ENCODE measurements at regions not wholly inside any gene's neighbourhood (a gene's known extent, or its start where the extent isn't known, plus 50 kb on each side); places are given as distances from the start of the nearest gene placed in this dataset.
A peak's percentile ranks its signal among the peaks of the same experiment; 100 is the strongest.
"Not testable (repeated sequence)": the region's sequence is repeated elsewhere in the genome, so short reads cannot be mapped to it uniquely, and the experiment has no call there.

- H3K36me3 Mint-ChIP-seq; H3K4me3 Mint-ChIP-seq; POLR2A ChIA-PET; ATAC-seq (ENCODE audit: low read depth); H3K27me3 Mint-ChIP-seq; H3K9me3 Mint-ChIP-seq; H3K27ac Mint-ChIP-seq; DNase-seq; H3K4me1 Mint-ChIP-seq: not testable (repeated sequence)
Observed at GRCh38 chr17:15802917-15803316, 70.8 kb downstream of the TBC1D26 start.

DNA sequence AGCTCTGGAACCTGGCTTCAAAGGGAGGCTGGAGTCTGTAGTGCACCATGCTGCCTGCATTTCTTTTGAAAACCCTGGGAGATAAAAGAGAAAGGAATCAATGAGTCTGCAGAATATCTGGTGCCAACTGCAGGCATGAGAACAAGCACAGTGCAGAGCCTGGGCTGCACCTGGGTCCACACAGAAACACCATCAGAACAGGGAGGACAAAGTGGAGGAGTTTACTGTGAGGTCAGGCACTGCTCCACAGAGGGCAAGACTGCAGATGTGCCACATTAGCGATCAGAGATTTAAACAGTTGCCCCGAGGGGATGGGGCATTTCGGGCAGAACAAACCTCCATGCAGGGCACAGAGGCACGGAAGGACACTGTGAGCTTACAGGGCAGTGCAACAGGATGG is 74.7 kb downstream of the TBC1D26 start:
- H3K27me3 Mint-ChIP-seq; DNase-seq; H3K36me3 Mint-ChIP-seq; POLR2A ChIA-PET; H3K9me3 Mint-ChIP-seq; H3K4me3 Mint-ChIP-seq; H3K27ac Mint-ChIP-seq; ATAC-seq (ENCODE audit: low read depth); H3K4me1 Mint-ChIP-seq: not testable (repeated sequence)

GRCh38 chr17:15813388-15813787 is 81.3 kb downstream of the TBC1D26 start:
- H3K4me3 Mint-ChIP-seq; H3K27me3 Mint-ChIP-seq; POLR2A ChIA-PET; H3K9me3 Mint-ChIP-seq; H3K36me3 Mint-ChIP-seq; DNase-seq; ATAC-seq (ENCODE audit: low read depth); H3K4me1 Mint-ChIP-seq; H3K27ac Mint-ChIP-seq: not testable (repeated sequence)

- ATAC-seq (ENCODE audit: low read depth); H3K27ac Mint-ChIP-seq; H3K27me3 Mint-ChIP-seq; H3K4me3 Mint-ChIP-seq; H3K4me1 Mint-ChIP-seq; H3K9me3 Mint-ChIP-seq; POLR2A ChIA-PET; H3K36me3 Mint-ChIP-seq; DNase-seq: not testable (repeated sequence)
Observed at GRCh38 chr17:15814003-15814402, 81.9 kb downstream of the TBC1D26 start.

DNA sequence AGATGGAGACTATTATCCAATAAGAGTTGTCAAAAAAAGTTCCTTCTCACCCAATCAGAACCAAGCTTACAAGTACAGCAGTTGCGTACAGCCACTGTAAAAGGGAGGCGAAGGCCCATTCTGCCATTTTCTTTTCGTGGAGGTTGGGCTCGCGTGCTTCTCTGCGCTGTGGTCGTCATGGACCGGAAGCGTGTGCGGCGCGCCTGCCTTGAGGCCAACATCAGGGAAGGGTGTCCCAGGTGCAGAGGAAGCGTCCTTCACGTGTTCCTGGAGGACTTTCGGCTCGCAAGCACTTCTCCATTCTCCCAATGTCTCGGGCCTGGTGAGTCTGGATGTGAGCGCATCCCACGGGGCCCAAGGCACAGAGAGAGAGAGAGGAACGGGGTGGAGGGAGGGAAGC is 85.8 kb downstream of the TBC1D26 start:
- H3K4me3 Mint-ChIP-seq; ATAC-seq (ENCODE audit: low read depth); DNase-seq; H3K36me3 Mint-ChIP-seq; H3K9me3 Mint-ChIP-seq; POLR2A ChIA-PET; H3K27ac Mint-ChIP-seq; H3K4me1 Mint-ChIP-seq; H3K27me3 Mint-ChIP-seq: not testable (repeated sequence)

GRCh38 chr17:15822280-15822679 is 90.2 kb downstream of the TBC1D26 start:
- DNase-seq; H3K9me3 Mint-ChIP-seq; POLR2A ChIA-PET; ATAC-seq (ENCODE audit: low read depth); H3K27ac Mint-ChIP-seq; H3K4me3 Mint-ChIP-seq; H3K4me1 Mint-ChIP-seq; H3K27me3 Mint-ChIP-seq; H3K36me3 Mint-ChIP-seq: not testable (repeated sequence)

- H3K4me1 Mint-ChIP-seq: peaks cover 28% of the 10 kb centered on the region
- H3K4me3 Mint-ChIP-seq, POLR2A ChIA-PET, H3K9me3 Mint-ChIP-seq, H3K36me3 Mint-ChIP-seq, H3K27ac Mint-ChIP-seq, H3K27me3 Mint-ChIP-seq: not testable (repeated sequence)
- peak; percentile 65 for ATAC-seq (ENCODE audit: low read depth)
- peak; percentile 85 for DNase-seq
Observed at GRCh38 chr17:15828727-15829314, 96.7 kb downstream of the TBC1D26 start.

GRCh38 chr17:15830221-15830620 is 98.1 kb downstream of the TBC1D26 start:
- ATAC-seq (ENCODE audit: low read depth); POLR2A ChIA-PET; H3K4me3 Mint-ChIP-seq; H3K27me3 Mint-ChIP-seq; DNase-seq; H3K27ac Mint-ChIP-seq; H3K36me3 Mint-ChIP-seq; H3K9me3 Mint-ChIP-seq: not testable (repeated sequence)
- peaks cover 30% of the 10 kb centered on the region for H3K4me1 Mint-ChIP-seq

DNA sequence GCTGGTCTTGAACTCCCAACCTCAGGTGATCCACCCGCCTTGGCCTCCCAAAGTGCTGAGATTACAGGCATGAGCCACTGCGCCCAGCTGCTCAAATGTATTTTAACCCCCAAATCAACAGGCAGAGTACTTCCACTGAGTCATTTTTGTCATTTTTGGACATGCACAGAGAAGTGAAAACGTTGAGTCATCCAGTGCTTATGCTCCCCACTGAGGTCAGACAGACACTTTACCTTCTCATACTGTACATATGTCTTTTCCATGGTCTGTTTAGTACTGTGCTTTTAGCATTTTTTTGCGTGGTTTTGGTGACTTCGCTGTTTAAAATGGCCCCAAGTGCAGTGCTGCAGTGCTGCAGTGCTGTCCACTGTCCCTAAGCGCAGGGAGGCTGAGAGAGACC is 99.1 kb downstream of the TBC1D26 start:
- DNase-seq; ATAC-seq (ENCODE audit: low read depth); H3K36me3 Mint-ChIP-seq; H3K9me3 Mint-ChIP-seq; POLR2A ChIA-PET; H3K27me3 Mint-ChIP-seq; H3K4me3 Mint-ChIP-seq: not testable (repeated sequence)
- Mint-ChIP-seq H3K4me1 (peaks cover 30% of the 10 kb centered on the region), H3K27ac (peak overlapping the region; percentile 47)

DNA sequence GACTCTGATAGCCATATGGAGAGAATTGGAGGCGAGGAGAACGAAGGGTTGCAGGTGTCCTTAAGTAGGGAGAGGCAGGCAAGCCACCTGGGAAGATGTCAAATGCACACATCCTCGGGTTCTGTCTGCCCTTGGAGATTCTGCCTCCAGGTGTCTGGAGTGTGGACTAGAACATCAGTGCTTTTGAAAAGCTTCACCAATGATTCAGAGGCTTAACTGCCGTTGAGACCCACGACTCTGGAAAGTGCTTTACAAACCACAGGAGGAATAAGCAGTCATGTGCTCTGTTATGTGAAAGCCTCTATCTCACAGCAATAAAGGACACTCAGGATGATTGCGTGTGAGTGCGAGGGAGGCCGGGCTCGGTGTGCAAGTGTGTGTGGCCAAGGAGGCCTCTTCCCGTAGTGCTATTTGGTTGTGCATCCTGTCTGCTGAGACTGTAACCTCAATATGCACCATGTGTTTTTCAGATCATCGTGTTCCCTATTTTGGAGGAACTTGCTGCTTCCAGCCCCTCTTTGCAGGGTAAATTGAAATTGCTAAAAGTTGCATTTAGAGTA is 100.9 kb downstream of the TBC1D26 start:
- H3K36me3 Mint-ChIP-seq, H3K27me3 Mint-ChIP-seq, H3K9me3 Mint-ChIP-seq: not testable (repeated sequence)
- POLR2A ChIA-PET: interaction anchor here (1.4 kb wide), 1 partner anchor 111 kb away, joined by 3 read pairs; no protein-coding TSS in a partner anchor
- peaks cover 30% of the 10 kb centered on the region for H3K4me1 Mint-ChIP-seq
- DNase-seq (peak; percentile 45), ATAC-seq (ENCODE audit: low read depth) (peak; percentile 87)
- peak overlapping the region; percentile 91 for H3K27ac Mint-ChIP-seq
- peak overlapping the region; percentile 57 for H3K4me3 Mint-ChIP-seq

GRCh38 chr17:15833890-15834289 is 101.8 kb downstream of the TBC1D26 start:
- not testable (repeated sequence) for ATAC-seq (ENCODE audit: low read depth); H3K9me3 Mint-ChIP-seq; H3K27me3 Mint-ChIP-seq; H3K36me3 Mint-ChIP-seq
- peaks cover 27% of the 10 kb centered on the region for H3K4me1 Mint-ChIP-seq
- peak; percentile 34 for DNase-seq
- peak overlapping the region; percentile 57 for H3K4me3 Mint-ChIP-seq
- POLR2A ChIA-PET: interaction anchor here (1.4 kb wide), 1 partner anchor 110 kb away, joined by 3 read pairs; no protein-coding TSS in a partner anchor
- peak overlapping the region; percentile 91 for H3K27ac Mint-ChIP-seq

GRCh38 chr17:15835481-15835880 is 103.4 kb downstream of the TBC1D26 start:
- H3K4me3 Mint-ChIP-seq; H3K9me3 Mint-ChIP-seq; DNase-seq; H3K27ac Mint-ChIP-seq; ATAC-seq (ENCODE audit: low read depth); H3K27me3 Mint-ChIP-seq; POLR2A ChIA-PET; H3K36me3 Mint-ChIP-seq: not testable (repeated sequence)
- peaks cover 22% of the 10 kb centered on the region for H3K4me1 Mint-ChIP-seq

DNA sequence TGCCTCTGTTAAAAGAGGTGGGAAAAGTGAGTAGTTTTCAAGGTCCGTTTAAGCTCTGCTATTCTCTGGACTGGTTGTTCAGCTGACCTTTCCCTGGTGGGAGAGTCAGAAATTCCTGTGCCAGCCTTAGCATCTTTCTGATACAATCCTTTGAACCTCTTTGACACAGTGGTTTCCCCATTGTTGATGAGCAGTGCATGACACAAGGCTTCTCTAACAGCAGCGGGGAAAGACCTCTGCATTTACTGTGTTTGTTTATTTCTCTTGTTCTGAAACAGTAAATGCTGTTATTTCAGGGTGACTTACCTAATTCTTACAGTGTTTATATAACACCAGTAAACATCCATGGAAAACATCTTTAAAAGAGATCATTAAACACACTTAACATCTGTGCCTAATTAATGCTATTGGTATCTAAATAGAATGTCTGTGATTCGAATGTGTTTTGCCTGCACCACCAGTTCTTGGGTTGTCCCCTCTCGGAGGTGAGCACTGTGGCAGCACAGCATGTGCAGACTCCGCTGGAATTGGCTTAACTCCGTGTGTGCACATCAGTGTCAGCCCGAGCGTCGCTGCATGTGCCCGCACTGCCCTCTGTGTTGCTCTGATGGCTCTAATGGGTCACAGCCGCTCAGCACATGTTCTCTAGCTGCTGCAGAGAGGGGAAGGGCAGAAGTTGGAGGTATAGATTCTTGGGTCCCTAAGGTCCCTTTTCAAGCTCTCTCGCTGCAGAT is 104.3 kb downstream of the TBC1D26 start:
- ATAC-seq (ENCODE audit: low read depth); H3K27ac Mint-ChIP-seq: not testable (repeated sequence)

DNA sequence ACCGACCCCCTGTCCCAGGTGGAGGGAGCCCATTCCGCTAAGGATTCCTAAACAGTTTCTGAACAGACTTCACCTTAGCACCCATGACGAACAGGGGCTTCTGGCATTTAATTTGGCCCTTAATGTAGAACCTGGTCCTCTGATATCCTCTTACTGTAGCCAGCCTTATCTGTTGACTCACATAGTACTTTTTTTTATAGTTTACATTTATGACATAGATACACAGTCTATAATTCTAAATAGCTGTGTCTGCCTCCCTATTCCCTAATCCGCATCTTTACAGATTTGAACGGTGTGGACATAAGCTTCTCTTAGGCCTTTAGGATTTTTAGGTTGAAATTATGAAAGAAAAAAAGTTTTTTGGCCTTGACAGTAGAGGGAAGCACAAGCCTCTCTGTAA is 104.9 kb downstream of the TBC1D26 start:
- DNase-seq; POLR2A ChIA-PET; H3K4me3 Mint-ChIP-seq; ATAC-seq (ENCODE audit: low read depth); H3K9me3 Mint-ChIP-seq; H3K27me3 Mint-ChIP-seq; H3K36me3 Mint-ChIP-seq; H3K27ac Mint-ChIP-seq: not testable (repeated sequence)
- H3K4me1 Mint-ChIP-seq: peaks cover 12% of the 10 kb centered on the region

More for the DNA sequence above, 104.3 kb downstream of the TBC1D26 start:
- H3K9me3 Mint-ChIP-seq, H3K36me3 Mint-ChIP-seq, H3K27me3 Mint-ChIP-seq, POLR2A ChIA-PET, DNase-seq, H3K4me3 Mint-ChIP-seq: not testable (repeated sequence)
- peaks cover 16% of the 10 kb centered on the region for H3K4me1 Mint-ChIP-seq

Measured in activated naive CD8-positive, alpha-beta T cell treated with anti-CD3 and anti-CD28 coated beads, Interleukin-2, amount 10 ng/mL, durations not matched to agents 7 days and 5 days (primary cell).